ENCODE measurements at regions not wholly inside any gene's neighbourhood (a gene's known extent, or its start where the extent isn't known, plus 50 kb on each side); places are given as distances from the start of the nearest gene placed in this dataset.
"Not testable (repeated sequence)": the region's sequence is repeated elsewhere in the genome, so short reads cannot be mapped to it uniquely, and the experiment has no call there.

DNA sequence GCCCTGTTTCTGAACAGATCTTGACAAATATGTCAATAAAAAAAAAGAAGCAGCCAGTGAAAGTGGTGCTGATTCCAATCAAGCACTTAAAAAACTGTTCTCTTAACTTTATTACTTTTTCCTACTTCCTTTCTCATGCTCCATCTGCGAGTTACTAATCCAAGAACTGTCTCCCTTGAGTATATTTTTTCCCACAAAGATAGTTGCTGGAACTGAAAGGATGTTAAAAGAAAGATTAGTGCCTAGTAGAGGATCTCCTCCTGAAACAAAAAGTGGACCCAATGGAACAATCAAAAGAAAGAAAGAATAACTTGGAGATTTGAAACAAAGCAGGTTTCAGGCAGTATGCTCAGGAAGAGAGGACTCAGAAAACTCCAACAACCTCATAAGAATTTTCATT, 1034.8 kb downstream of the PCDH17 start:
- DNase-seq = no peak

DNA sequence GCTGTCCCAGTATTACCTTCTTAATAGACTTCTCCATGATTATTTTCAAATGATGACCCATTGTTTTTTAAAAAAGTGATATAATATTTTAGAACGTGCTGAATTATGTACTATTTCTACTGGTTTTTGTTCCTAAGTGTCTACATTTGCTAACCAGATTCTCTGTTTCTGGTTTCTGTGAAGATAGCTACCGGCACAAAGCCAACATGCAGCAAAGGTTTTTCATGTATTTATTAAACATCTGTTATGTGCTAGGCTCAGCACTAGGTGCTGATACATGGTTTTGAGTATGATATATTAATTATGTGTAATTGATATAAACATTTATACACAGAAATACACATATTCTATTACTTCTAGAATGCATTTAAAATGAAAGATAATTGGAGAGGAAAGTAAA, 1035.6 kb downstream of the PCDH17 start:
- DNase-seq = no peak

DNA sequence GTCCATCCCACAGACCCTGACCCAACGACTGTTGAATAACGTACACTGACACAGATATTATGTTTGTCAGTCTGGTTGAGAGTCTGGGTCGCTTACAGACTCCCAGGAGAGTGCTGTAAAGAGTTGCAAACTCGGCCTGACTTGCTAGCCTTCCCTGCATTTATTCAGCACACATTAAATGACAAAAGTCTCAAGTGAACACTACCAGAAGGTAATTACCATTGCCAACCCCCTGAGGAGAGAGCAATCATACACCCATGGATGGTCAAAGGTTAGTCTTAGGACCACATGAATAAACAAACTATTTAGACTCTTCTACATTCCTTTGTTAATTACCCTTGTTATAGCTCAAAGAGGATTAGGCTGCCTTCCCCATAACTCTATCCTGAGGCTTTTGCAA, 1048.6 kb downstream of the PCDH17 start:
- DNase-seq = no peak

DNA sequence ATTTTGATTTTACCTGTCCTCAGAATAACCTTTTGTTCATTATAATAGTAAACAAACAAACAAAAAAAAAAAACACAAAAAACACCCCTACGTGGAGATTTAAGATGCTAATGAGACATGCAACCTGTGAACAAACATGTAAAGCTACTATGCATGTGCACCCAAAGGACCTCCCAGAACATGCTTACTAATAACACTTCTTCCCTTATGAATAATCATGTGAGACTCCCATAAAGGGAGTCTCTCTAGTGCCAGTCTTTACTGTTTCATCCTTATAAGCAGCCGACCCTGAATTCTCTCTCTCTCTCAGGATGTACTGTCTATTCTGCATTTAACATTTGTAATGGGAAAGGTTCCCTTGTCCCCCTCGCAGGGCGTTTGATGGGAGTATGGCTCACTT, 1051.1 kb downstream of the PCDH17 start:
- no peak for DNase-seq

DNA sequence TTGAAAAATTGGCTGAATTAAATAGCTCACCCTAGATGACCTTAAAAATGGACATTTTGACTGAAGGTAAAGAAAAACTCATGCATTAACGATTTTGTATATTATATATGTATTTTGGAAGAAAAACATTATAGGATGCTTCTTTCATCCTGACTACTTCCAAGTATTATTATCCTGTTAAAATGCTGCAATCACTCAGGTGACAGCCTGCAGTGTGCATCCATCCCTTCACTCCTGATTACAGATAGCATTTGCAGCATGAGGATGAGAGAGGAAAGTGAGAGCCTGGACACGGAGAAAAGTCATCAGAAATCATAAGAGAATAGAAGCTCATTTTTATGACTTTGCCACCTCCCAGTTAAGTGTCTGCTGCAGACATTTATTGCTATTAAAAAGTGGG, 1055.6 kb downstream of the PCDH17 start:
- no peak for DNase-seq

DNA sequence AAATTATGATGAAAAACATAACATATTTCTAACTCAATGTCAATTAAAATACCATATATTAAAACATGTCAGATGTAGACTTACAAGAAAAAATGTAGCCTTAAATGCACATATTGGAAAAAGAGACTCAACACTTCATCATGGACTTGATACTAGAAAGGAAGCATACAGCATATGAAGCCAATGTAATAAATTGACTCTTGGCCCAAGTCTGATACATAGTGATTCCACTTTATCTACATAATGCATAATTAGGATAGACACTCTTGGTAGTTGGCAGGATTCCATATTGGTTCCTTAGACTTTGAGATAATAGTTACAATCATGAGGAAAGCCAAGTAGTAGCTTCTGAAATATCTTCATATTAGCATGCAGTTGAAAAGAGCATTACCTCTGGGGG, 1067.0 kb downstream of the PCDH17 start:
- DNase-seq = no peak

DNA sequence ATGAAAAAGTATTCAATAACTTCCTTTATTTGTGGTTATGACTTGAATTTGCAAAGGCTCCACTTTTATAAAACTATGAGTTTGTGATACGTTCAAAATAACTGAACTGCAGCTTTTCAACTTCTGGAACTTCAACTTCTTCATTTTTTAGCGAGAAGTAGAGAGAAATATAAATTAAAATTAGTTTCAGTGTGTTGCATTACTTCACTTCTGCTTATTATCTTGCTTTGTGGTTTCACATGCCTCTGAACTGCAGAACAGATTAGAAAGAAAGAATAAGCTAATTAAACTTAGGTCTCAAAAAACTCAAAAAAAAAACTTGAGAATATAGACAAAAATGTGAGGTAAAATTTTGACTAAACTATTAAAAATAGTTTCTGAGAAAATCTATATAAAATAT, 1073.4 kb downstream of the PCDH17 start:
- DNase-seq = no peak

DNA sequence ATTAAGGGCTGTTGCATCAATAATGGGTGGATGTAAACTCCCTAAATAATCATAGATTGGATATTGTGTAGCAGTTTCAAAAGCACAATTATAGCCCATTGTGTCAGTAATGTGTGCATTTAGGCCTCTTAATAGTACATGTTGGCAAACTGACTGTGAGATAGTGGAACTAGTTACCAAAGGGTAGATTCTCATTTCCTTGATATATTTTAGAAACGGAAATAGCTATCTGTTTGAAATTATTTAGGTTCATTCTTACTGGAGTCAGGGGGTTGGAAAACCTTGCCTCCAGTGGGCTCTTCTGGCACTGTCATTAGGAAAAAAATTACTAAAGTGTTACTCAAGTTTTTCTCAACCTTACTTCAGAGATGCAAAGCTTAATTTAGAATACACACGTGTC, 1074.9 kb downstream of the PCDH17 start:
- no peak for DNase-seq

DNA sequence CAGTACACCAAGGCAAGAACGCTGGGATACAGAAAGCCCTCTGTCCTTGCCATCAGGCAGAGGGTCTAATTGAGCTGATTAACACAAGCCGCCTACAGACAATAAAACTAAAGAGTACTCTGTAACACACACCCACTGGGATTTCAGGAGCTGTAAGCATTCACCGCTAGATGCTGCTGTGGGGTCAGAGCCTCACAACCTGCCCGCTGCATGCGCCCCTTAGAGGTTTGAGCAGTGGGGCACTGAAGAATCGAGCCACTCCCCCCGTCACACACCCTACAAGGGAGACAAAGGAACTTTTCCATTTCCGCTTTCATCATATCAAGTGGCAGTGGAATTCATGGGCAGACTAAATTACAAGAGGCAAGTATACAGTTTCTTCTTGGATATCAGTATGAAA, 1080.6 kb downstream of the PCDH17 start:
- DNase-seq = no peak

DNA sequence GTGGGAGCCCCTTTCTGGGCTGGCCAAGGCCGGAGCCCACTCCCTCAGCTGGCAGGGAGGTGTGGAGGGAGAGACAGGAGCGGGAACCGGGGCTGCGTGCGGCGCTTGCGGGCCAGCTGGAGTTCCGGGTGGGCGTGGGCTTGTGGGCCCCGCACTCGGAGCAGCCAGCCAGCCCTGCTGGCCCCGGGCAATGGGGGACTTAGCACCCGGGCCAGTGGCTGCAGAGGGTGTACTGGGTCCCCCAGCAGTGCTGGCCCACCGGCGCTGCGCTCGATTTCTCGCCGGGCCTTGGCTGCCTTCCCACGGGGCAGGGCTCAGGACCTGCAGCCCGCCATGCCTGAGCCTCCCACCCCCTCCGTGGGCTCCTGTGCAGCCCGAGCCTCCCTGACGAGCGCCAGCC, 1082.5 kb downstream of the PCDH17 start:
- DNase-seq = not testable (repeated sequence)

DNA sequence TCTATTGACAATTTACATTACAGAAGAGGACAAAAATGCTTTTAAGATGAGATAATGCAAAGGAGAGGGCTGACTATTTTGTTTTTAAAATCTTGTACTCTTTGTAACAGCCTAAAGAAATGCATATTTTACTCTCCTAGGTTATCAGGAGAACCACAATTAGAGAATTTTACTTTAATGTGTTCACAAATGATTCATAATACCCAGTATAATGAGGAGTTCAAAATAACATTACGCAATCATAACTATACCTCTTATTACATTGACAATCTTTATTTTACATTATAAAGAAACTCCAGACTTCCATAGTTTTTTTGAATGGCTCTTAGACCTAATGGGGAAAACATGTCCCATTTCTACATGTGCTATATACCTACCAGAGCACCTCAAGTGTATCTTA, 1089.7 kb downstream of the PCDH17 start:
- no peak for DNase-seq

DNA sequence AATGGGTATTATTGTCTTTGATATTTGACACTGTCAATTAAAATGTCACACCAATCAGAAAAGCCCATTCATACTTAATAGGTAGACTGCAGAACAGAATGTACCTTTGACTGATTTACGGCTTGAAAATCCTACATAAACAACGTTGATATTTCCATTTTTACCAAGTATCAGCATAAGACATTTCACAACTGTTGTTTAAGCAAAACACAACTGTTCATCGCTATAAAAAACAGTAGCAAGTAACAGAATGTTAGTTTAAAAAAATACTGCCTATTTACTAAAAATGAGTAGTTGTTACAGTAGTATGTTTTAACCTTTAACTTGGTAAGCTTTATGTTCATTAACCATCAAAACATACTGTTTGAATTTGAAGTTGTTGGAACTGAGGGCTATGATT, 1096.6 kb downstream of the PCDH17 start:
- no peak for DNase-seq

DNA sequence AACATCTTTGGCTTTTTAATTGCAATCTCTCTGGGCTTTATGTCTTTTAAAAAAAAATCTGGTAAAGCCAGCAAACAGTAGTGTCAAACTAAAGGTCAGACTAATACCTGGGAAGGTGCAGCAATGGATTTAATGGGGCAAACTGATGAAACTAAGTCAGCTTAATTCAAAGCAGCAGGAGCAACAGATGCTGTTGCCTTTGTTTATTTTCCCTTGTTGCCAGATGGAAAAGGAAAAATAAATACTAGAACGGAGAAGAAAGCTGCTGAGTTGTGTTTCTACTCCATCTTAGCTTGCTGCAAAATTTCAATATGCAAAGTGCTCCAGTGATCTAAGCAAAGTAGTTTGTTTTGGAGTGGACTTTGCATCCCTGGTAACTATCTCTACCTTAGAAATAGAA, 1097.8 kb downstream of the PCDH17 start:
- DNase-seq = no peak

DNA sequence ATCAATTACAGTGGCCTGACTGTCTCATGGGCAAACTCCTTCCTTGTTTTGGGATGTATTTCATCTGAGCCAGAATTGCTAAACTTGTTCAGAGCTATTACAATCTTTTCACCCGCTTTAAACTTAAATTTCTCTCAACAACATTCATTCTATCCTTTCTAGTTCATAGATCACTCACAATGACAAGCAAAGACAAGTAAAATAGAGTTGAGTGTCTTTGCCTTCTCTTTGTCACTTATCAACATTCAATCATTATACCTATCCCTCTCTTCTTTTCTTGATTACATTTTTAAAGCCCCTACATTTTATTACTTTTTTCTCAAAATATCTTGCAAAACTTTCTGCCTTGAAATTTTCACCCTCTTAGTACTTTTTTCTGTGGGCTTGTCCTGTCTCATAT, 1113.1 kb downstream of the PCDH17 start:
- DNase-seq = no peak

DNA sequence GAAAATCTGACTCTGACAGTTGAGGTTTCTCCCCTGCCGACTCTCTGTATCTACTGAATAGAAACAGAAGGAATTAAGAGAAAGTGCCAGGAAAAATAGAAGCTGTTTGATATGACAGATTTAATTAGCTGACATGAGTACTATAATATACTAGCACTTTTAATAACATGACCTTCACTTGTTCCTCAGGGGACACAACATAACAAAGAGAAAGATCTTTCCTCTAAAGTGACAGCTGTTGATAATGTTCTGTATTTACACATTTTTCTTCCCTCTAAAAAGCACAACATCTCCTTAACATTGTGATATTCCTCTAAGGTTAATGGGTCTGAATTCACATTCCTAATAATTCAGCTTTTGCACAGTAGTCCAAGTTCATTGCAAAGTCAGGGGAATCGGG, 1136.0 kb downstream of the PCDH17 start:
- no peak for DNase-seq

DNA sequence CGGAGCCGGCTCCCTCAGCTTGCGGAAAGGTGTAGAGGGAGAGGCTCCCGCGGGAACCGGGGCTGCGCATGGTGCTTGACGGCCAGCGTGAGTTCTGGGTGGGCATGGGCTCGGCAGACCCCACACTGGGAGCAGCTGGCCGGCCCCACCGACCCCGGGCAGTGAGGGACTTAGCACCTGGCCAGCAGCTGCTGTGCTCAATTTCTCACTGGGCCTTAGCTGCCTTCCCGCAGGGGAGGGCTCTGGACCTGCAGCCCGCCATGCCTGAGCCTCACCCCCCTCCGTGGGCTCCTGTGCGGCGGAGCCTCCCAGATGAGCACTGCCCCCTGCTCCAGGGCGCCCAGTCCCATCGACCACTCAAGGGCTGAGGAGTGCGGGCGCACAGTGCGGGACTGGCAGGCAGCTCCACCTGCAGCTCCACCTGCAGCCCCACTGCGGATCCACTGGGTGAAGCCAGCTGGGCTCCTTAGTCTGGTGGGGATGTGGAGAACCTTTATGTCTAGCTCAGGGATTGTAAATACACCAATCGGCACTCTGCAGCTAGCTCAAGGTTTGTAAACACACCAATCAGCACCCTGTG, 1141.8 kb downstream of the PCDH17 start:
- DNase-seq = no peak

DNA sequence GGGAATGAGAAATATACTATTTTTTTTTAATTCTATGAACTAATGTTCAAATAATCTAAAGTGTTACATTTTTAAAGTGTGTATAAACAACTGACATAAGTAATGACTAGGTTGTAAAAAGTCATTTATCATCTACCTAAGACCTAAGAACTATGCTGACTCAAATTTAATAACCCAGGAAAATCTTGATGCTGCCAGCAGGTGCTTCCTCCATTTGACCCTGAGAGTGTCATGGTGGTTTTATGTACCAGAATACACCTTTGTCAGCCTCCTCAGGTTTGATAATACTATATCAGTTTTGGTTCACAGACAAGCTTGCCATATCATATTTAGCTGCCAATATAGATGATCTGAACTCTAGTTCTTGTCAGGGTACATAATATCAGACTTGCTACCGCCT, 1151.2 kb downstream of the PCDH17 start:
- DNase-seq = no peak

DNA sequence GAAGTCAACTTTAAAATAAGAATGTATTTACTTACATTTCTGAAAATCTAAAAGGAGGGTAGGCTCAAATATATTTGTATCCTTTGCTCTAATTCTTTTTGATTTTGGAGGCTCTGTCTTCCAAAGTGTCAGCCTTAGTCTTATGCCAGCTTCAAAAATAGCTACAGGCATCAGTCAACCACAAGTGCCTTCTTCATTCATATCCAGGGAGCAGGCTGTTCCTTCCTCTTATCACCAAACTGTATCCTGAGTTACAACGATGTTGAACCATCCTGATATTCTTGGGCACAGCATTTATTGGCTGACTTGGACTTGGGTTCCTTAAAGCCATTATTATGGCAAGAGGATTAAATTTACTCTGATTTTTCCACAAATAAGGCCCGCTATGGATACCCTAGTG, 1161.3 kb downstream of the PCDH17 start:
- DNase-seq = no peak

DNA sequence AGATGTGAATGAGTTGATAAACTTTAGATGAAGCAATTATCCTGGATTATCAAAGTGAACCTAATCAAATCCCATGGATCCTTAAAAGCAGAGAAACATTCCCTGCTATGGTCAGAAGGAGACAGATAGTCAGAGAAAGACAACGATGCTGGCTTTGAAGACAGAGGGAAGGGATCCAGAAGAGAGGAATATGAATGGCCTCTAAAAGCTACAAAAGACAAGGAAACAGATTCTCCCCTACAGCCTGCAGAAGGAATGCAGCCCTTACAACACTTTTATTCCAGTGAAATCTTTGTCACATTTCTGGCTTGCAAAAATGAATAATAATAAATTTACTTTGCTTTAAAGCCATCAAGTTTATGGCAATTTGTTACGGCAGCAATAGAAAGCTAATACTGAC, 1164.2 kb downstream of the PCDH17 start:
- no peak for DNase-seq

DNA sequence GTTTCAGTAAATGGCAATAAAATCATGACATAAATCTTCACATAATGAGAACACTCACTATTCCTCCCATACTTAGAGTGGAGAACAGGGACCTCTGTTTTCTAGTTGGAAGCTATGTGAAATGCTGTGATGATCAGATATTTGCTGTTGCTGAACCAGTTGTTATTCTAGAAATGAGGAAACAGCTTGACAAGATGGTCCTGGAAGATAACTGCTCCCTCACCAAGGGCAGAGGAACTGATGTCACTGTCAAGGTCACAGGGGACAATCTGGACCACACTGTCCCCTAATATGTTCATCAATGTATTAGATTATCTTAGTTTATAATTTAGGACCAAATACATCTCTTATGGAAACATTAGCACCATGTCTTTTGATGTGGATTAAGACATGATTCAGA, 1173.3 kb downstream of the PCDH17 start:
- DNase-seq = no peak

DNA sequence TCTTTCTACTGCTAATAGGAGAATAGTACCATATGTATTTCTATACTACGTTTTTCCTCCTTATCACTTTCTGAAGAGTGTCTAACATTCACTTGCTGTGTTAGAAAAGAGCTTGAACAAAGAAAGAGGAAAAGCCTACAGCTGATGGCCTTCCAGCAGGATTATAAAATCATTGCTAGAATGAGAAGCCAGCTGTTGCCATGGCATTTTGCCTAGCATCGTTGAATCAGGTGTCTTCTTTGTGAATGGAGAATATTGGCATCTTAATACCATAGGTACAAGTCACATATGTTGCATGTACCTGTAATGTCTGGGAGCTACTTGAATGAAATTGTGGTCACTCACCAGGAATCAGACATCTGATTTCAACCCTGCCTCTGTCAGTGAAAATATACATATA, 1174.9 kb downstream of the PCDH17 start:
- DNase-seq = no peak

DNA sequence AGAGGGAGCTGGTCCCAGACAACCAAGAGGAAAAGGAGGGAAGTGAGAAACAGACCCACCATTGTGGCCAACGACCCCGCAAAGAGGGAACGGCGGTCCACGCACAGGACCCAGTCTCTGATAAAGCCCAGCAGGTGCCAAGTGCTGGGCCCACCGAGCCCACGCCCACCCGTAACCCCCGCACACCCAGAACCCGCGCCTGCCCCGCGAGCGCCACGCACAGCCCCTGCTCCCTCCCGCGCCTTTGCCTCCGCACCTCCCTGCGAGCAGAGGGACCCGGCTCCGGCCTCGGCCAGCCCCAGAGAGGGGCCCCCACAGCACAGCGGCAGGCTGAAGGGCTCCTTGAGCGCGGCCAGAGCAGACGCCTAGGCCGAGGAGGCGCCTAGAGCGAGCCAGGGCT, 1192.2 kb downstream of the PCDH17 start:
- DNase-seq = no peak

DNA sequence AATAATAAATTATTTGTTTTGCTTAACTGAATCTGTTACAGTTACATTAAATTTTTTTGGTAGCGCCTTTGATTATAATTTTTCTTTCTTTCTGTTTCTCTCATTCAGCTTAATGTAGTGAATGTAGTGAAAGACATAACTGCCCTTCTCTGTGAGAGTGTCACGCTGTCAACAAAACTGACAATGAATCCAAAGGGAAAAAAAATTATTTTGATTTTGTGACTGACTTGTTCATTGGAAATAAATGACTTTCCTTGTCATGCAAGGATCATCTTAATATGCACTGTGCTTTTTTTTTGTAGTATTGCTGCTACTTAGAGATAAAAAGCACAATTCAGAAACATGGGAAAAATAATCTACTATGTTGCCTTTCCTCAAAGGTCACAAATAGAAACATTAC, 1196.4 kb downstream of the PCDH17 start:
- no peak for DNase-seq

DNA sequence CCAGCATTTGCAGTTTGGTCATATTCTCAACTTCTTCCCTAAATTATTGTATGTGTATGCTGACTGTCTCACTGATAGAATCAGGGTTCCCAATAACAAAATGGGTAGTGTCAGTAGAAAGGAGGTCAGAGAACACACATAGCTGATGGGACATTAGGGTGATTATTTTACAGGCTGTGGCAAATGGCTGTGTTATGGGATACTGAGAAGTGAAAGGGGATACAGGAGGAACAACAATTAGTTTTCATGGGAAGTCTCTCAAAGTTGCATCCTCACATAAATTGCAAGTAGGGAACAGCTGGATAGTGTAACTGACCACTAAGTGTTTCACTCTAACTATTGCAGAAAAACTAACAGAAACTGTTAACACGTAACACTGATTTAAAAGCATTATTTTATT, 1199.3 kb downstream of the PCDH17 start:
- DNase-seq = no peak

DNA sequence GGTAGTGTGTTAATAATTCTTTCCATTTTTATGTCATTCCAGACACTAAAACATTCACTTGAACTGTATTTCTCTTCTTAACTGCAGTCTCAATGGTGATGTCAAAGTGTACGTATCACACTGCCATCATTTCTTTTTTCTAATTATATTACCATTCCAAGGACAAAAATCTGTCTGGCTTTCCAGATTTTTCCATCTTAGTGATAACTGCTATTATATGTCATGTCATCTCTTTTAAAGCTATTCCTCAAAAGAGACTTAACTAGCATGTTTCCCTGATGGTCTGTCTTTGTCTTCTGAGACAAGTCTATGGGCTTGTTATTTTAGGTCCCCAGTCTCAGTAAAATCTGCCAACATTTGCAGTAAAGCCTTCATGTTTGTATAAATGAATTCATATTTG, 1207.1 kb downstream of the PCDH17 start:
- no peak for DNase-seq

DNA sequence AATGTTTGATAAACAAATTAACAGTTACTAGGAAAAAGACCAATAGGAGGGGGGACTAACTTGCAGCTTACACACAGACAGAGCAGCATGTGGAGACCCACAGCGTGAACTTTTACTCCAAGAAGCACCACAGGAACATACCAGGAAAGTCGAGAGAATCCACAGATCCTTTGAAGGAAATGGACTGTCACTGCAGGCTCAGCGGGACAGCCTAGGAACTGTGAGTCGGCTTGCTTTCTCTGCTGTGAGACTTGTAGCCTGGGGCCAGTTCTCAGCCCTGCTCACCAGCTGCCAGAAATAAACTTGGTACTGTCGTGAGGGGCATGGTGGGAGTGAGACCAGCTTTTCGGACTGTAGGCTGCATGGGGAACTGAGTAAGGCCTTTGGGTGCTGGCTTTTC, 1211.5 kb downstream of the PCDH17 start:
- no peak for DNase-seq
